ENCODE measurements at regions not wholly inside any gene's neighbourhood (a gene's known extent, or its start where the extent isn't known, plus 50 kb on each side); places are given as distances from the start of the nearest gene placed in this dataset.

DNA sequence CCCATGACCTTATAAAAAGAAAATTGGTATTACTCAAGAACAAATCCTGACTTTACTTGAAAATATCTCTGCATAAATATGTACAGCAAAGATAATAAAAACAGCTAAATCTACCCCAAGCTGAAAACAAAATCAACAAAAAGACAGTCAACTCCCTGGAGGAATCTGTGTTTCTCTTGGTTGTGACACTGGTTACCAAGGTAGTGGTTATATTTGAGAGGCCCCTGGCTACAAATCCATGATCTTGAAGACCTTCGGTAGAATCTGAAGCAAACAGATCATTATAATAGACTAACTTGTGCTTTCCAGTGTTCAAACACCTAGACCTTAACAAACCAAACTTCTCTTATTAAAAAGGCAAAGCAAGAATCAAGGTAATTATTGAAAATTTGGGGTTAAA lies 123.9 kb upstream of the SGCE start:
- TF ChIP-seq BRCA1 (IDR thresholded peaks at IDR 0.05; ENCODE audit: low read depth, low read length) (no peak), RFX5 (IDR thresholded peaks at IDR 0.05; ENCODE audit: borderline replicate concordance, low read depth, low read length) (no peak), BCL11A (IDR thresholded peaks at IDR 0.05; ENCODE audit: low read depth in 2 of 2, low read length in 2 of 2) (no peak), POLR2A (IDR thresholded peaks at IDR 0.05; ENCODE audit: control extremely low read depth in 1 of 2, low read depth in 2 of 2, low read length in 2 of 2) (no peak), POLR2AphosphoS5 (IDR thresholded peaks at IDR 0.05; ENCODE audit: low read depth, low read length) (no peak), TAF1 (IDR thresholded peaks at IDR 0.05; ENCODE audit: low read depth, low read length) (no peak), SUZ12 (IDR thresholded peaks at IDR 0.05; ENCODE audit: low read length) (no peak), EZH2 (IDR thresholded peaks at IDR 0.05; ENCODE audit: low read depth, low read length, severe bottlenecking) (no peak), BACH1 (IDR thresholded peaks at IDR 0.05; ENCODE audit: low read length) (no peak)
- TF ChIP-seq, protein P1, sequence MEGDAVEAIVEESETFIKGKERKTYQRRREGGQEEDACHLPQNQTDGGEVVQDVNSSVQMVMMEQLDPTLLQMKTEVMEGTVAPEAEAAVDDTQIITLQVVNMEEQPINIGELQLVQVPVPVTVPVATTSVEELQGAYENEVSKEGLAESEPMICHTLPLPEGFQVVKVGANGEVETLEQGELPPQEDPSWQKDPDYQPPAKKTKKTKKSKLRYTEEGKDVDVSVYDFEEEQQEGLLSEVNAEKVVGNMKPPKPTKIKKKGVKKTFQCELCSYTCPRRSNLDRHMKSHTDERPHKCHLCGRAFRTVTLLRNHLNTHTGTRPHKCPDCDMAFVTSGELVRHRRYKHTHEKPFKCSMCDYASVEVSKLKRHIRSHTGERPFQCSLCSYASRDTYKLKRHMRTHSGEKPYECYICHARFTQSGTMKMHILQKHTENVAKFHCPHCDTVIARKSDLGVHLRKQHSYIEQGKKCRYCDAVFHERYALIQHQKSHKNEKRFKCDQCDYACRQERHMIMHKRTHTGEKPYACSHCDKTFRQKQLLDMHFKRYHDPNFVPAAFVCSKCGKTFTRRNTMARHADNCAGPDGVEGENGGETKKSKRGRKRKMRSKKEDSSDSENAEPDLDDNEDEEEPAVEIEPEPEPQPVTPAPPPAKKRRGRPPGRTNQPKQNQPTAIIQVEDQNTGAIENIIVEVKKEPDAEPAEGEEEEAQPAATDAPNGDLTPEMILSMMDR (IDR thresholded peaks at IDR 0.05; ENCODE audit: control extremely low read depth in 1 of 3, insufficient read depth in 1 of 3, low read depth in 1 of 3, low read length in 3 of 3): no peak
- TF ChIP-seq, protein P2, sequence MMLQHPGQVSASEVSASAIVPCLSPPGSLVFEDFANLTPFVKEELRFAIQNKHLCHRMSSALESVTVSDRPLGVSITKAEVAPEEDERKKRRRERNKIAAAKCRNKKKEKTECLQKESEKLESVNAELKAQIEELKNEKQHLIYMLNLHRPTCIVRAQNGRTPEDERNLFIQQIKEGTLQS (IDR thresholded peaks at IDR 0.05; ENCODE audit: insufficient read depth, low read depth, low read length): no peak

Data from H1 (cell line).